CD4-positive, alpha-beta T cell treated with Interferon alpha-2 for 1 hour (primary cell): ENCODE measurements at regions not wholly inside any gene's neighbourhood (a gene's known extent, or its start where the extent isn't known, plus 50 kb on each side); places are given as distances from the start of the nearest gene placed in this dataset.
"Not testable (repeated sequence)": the region's sequence is repeated elsewhere in the genome, so short reads cannot be mapped to it uniquely, and the experiment has no call there.

Experiments
- DNase-seq, 2 donors: peaks; one replicate each; pipeline ENCODE4 v3.0.0-alpha.2; 2020 to 2022

DNA sequence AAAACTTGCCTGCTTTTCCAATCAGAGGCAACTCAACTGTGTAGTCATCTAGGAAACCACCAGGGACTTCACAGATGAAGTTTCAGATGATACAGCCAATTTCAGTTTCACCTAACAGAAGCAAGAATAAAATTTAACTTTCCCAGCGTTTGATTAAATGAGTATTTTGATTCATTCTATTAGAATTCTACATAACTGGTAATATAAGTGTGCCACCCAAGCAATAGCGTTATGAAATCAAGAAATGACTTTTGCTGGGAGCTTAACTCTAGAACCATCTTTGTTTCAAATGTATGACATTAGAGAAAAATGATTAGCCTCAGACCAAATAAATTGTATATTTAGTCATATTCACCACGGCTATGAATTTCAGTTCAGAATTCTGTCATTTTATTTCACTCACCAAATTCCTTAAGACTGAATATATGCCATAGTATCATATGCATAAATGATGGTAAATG, 239.3 kb downstream of the NRIP1 start:
- DNase-seq = no peak

DNA sequence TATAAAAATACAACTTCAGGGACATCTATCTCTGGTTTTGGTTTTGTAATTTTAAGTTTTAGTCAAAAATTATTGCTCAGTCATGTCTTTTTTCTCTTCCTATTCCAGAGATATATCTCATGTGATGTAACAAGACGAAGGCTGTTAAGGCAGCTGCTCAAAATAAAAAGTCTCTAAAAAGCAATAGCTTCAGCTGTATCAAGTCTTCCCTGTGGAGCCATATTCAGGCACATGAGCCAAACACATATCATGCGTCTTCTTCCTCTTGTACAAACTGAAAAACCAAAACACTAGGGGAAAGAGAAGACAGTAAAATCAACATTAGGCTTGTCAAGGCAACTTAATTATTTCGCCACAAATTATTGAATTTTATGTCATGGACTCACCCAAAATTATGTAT, 240.7 kb downstream of the NRIP1 start:
- DNase-seq = no peak

DNA sequence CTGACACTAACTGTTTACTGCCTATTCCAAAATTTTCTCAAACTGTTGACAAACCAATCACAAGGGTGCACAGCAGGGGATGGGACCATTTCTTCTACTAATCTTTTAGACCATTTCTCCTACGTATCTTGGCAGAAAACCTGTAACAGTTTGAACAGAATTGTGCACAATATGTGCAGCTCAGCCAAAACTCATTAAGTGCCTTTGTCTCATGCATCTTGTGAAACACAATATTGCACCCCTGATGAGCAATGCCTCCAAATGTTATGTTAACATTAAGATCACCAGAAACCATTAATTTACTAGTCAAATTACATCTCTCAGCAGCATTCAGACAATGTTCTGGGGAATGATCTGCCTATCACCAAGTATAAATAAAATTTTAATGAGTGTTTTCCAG, 247.5 kb downstream of the NRIP1 start:
- DNase-seq = no peak

DNA sequence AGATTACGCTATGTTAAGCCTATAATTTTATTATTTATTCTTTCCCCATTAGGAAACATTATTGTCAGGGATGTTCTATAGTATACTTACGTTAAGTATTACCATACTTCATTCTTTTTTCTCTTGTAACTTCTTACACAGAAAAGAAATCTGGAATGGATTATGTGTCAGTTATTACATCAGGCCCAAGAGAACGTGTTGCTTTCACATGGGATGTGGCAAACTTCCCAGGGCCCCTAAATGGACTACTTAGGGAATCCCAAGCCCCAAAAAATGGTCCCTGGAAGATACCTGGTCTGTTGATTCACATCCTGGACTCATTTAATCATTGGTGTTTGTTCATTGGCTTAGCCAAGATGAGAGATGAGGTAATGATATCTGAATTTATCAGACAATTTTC, 249.8 kb downstream of the NRIP1 start:
- DNase-seq = no peak

DNA sequence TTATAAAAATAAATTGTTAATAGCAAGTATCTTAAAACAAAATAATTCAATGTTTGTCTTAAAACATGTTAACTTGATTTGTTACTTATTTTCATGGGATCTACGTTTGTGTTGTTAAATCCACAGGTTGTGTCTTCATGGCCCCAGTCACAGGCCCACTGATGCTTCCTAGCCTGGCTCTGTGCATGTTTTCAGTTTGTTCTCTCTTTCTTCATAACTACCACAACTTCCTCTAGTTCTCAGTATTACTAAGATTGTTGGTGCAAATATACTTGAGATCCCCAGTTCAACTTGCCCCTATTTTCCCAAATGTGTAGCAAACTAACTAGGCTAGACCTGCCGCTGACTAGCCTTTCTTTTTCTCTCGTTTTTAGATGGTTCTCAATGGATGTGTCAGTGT, 250.5 kb downstream of the NRIP1 start:
- DNase-seq = no peak

DNA sequence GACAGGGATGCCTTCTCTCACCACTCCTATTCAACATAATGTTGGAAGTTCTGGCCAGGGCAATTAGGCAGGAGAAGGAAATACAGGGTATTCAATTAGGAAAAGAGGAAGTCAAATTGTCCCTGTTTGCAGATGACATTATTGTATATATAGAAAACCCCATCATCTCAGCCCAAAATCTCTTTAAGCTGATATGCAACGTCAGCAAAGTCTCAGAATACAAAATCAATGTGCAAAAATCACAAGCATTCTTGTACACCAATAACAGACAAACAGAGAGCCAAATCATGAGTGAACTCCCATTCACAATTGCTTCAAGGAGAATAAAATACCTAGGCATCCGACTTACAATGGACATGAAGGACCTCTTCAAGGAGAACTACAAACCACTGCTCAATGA, 258.1 kb upstream of the SAMSN1 start:
- DNase-seq = not testable (repeated sequence)

DNA sequence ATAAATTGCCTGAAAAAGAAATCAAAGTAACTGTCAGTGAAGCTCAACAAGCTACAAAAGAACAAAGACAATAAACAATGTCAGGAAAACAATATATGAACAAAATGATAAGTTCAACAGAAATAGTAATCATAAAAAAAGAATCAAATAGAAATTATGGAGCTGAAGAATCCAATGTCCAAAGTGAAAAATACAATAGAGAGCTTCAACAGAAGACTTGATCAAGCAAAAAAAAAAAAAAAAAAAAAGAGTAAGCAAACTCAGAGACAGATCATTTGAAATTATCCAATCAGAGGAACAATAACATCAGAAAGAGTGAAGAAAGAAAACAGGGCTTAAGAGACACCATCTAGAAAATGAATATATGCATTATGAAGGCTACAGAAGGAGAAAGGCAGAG, 251.4 kb upstream of the SAMSN1 start:
- DNase-seq = no peak

DNA sequence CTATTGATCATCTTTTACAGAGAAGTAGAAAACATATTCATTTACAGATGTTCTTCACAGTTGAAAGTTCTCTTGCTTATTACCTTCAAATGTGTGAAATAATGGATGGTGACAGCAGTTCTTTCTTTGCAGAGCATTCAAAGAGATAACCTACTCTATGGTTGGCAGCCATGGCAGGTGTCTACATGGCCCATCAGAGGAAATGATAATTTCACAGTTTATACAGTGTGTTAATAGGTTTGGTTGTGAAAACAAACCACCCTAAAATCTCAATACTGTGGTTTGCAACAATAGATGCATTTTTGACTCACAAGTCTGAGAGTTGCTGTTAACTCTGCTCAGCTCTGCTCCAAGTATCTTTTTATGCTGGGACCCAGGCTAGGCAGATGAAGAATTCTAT, 241.2 kb upstream of the SAMSN1 start:
- DNase-seq = no peak

DNA sequence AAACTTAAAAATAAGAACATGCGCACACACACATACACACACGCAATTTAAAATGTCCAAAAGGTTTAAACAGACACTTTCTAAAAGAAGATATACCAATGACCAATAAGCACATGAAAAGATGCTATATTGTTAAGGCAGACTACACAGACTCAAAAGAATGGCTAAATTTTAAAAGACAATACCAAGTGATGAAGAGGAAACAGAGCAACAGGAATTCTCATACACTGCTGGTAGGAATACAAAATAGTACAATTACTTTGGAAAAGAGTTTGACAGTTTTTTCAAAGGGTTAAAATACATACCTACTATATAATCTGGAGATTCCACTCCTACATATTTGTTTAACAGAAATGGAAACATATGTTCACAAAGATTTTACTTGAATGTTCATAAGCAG, 239.6 kb upstream of the SAMSN1 start:
- no peak for DNase-seq

DNA sequence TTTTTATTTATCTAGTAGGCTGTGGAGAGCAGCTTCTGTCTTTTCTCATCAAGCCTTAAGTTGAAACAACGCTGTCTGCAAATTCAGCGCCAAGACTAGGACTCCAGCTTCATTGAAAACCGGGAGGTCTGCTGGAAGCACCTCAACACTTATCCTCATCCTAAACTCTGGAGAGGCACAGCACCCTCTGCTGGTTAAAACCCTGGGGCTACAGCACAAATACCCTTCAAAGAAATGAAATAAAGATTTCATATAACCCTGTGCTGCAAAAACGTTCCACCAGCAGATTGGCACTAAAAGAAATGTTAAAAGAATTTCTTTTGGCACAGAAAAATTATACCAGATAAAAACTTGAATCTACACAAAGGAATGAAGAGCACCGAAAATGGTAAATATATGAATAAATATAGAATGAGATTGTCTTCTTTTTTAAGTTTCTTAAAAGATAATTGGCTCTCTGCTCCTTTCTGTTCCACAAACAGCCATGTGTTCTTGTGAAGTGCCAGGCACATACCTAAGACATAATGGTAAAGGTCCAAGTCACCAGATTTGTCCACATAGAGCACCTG, 227.7 kb upstream of the SAMSN1 start:
- peak; percentile 44 to 64 for DNase-seq

DNA sequence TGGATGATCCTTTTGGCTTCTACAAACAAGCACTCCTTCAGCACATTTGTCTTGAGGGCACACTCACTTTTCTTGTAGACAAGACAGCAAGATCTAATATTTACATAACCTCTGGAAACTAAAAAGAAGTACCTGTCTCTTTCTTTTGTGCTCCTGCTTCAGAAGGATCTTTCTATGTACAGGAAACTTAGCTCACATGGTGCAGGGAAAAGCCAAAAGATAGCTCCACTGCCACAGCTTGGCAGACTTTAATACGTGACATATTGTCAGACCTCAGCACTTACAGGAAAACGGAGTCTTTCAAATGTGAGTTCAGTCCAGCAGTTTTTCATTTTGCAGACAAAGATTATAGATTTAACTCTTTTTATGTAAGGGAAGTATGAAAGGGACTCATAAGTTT, 225.5 kb upstream of the SAMSN1 start:
- no peak for DNase-seq

DNA sequence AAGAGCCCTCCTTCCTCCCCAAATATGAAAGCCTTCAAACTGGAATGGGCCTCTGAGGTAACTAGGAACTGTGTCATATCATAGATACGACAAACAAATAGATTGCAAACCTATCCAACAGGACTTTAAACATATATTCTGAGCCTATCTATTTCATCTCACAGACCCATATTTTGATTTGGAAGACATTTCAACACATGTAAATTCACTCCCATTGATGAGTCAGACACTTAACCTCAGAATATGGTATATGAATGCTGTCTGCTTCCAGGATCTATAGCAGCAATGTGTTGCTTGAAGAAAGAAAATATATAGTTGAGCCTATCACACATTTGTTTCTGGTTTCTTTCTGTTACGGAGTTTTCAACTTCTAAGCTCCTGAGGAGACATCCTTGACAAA, 221.9 kb upstream of the SAMSN1 start:
- DNase-seq = no peak

DNA sequence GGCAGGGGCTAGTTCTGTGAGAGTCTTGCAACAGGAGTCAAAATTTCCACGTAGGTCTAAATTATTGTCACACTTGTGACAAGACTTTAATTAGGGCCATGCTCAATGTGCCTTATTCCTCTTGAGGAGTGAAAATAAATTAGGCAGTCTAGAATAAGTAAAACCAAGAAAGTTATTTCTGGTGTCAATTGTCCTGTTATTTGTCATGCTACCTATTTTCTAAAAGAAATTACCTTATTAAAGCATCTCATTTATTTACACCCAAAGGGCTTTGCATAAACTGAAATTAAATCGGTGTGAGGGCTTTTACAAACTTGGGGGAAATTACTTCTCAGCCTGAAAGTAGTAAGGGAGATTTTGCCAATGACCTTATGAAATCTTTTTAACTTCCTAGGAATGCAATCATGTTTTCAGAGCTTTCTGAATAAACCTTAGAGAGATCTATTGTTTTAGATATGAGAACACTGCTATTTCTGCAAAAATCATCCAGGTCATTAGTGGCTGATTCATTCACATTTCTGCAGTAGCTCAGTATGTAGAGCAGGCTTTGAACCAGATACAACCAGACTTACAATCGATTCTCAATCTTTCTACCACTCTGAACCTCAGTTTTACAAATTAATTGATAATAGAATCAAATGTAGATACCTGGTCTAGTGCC, 221.2 kb upstream of the SAMSN1 start:
- no peak for DNase-seq

DNA sequence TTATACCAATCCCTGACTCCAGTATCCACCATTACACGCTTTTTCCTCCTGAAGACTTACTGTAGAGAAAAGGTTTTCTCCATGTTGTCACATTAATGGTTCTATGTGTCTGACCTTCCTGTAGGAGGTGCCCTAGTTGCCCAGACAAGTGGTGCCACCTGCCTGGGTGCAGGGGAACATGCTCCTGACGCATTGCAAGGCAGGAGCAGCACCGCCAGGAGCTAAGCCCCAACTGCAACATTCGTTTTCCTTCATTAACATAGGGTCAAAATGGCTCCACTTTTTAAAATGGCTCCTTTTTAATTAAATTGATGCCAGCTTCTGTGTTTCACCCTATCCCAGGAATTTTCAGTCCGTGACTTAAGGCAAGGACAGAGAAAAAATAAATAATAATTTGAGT, 220.1 kb upstream of the SAMSN1 start:
- no peak for DNase-seq

DNA sequence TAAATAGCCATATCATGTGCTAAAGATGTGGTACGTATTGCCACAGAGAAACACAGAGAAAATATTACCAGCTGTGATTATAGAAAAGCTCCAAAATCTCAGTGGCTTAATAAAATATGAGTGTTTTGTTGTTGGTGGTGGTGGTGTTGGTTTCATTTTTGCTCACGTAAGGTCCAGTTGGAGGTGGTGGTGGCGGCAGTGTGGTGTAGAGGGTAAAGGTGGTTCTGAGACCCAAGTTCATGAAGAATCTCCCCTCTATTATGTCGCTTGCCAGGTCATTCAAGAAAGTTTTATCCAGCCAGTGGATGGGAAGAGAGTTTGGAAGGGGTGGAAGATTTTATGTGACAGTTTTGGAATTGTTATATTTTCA, 217.6 kb upstream of the SAMSN1 start:
- no peak for DNase-seq

DNA sequence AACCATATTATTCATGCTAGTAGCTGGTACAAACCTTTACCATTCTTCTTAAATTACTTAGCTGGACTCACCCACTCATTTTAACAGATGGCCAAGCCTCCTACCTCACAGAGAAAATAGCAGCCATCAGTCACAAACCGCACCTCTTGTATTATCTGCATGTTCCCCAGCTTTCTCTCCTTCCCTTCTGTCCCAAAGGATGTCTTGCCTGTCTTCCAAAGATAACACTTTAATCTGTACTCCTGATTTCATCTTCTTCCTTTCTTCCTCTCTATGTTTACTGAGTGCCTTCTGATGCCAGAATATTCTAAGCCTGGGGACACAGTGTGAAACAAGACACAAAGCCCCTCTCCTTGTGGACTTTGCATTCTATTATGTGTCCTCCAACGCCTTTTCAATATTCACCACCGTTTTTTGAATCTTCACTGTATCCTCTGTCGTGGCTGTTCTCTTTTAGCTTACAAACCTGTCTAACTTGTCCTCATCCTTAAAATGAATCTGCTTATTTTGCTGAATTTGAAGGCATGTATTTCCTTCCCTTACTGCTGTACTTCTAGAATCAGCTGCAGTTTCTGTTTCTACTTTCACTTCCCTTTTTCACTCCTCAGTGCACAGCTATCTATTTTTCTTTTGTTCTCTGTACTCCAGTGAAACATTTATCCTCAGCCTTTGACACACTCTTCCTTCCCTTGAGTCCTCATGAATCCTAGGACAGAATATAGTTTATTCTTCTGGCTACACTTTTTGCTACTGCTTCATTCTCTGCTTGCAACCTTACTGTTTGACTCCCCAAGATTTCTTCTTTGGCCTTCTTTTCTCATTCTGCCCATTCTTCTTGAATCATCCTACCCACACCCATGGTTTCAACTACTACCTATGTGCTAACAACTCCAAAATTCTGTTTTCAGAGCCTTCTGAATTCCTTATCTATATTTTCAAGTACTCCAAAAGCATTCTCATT, 216.9 kb upstream of the SAMSN1 start:
- DNase-seq = peak in 1 of 2 donors; percentile 28

DNA sequence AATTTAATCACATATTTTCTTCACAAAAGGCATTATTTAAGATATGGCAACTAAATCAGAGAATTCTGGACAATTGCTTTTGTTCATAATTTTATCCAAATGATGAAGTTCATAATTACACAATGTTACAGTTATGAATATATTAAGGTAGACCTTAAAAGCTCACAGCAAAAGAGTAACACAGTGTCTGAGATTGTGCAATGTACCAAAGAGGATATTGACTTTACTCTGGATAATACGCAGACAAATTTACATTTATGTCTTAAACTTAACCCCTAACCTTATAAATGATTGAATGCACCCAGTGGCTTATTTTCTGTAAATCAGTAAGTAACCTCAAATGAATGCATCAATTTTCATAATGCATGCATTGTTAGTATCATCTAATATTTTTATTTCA, 216.2 kb upstream of the SAMSN1 start:
- DNase-seq = no peak

DNA sequence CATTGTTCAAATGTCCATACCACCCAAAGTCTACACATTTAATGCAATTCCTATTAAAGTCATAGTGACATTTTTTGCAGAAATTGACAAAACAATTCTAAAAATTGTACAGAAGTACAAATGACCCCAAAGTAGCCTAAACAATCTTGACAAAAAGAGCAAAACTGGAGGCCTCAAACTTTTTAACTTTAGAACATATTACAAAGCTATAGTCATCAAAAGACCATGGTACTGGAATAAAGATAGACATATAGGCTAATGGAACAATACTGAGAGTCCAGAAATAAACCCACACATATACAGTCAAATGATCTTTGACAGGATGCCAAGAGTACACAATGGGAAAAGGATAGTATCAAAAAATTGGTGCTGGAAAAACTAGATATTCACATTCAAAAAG, 213.2 kb upstream of the SAMSN1 start:
- DNase-seq = no peak

DNA sequence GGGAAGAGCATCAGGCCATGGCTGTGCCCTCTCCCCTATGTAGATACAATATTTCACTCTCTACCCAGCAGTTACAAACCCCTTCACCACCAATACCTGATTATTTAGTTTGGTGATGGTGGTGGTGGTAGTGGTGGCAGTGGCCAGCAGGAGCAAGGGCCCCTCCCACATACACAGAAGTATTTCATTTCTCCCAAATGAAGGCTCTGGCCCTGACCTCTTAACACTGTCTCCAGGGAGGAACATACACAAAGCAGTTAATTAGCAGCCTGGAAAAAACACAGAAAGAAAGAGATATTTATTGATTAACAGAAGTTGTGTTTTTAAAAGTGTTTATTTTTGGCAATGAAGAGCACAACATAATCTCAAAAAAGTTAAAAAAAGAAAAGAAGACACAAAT, 212.7 kb upstream of the SAMSN1 start:
- DNase-seq = no peak

DNA sequence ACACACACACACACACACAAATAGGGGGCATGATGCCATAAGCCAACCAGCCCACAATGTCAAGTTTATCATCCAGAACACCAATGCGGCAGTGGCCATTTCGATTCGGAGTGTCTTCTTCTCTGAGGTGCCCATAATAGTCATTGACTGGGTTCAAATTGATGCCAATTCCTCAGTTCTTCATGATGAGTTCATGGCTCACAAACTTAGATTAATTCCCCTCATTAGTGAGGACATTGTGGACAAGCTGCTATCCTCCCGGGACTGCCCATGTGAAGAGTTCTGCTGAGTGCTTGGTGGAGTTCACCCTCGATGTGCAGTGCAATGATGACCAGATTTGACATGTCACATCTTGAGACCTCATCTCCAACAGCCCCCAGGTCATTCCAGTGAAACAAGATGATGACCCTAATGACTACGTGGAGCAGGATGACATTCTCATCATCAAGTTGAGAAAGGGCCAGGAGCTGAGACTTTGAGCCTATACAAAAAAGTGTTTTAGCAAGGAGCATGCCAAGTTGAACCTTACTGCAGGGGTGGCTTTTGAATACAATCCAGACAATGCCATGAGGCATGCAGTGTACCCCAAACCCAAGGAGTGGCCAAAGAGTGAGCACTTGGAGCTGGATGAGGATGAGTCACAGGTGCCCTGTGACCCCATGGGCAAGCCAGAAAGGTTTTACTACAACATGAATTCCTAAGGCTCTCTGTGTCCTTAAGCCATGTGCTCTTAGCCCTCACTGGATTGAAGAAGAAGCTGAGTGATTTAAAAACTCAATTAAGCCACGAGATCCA, 211.6 kb upstream of the SAMSN1 start:
- DNase-seq = no peak

DNA sequence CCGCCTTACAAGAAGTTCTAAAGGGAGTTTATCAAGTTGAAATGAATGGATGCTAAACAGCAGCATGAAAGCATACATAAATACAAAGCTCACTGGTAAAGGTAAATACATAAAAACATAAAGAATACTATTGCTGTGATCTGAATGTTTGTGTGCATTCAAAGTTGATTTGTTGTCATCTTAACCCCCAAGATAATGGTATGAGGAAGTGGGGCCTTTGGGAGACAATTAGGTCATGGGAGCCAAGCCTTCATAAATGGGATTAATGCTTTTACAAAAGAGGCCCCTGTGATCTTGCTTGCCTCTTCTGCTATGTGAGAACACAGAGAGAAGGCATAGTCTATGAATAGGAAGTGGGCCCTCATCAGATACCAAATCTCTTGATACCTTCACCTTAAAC, 209.0 kb upstream of the SAMSN1 start:
- no peak for DNase-seq

DNA sequence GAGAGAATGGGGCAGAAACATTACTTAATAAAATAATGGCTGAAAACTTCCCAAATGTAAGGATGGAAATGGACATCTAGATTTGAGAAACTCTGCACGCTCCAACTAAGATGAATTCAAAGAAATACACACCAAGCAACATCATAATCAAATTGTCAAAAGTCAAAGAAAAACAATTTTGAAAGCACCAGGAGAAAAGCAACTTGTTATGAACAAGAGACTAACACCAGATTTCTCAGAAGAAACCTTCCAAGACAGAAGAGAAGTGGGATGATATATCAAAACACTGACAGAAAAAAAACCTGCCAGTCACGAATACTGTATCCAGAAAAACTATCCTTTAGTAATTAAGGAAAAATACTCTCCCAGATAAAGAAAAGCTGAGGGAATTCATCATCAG, 208.6 kb upstream of the SAMSN1 start:
- DNase-seq = no peak

DNA sequence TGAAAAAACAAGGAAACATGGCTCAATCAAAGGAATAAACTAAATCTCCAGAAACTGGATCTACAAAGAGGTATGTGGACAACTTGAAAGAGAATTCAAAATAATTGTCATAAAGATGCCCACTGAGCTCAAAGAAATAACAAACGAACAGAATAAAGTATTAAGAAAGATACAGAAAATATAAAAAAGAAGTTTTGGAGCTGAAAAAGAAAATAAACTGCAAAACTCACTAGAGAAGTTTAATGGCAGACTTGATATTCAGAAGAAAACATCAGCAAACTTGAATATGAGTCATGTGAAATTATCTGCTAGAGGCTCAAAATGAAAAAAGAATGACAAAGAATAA, 208.1 kb upstream of the SAMSN1 start:
- DNase-seq = no peak
